Islet precursor cell (in vitro differentiated cells): ENCODE measurements at regions not wholly inside any gene's neighbourhood (a gene's known extent, or its start where the extent isn't known, plus 50 kb on each side); places are given as distances from the start of the nearest gene placed in this dataset.

ENCODE experiments used
- DNase-seq: peaks from one replicate; pipeline ENCODE4 v3.0.0-alpha.2; 2018

DNA sequence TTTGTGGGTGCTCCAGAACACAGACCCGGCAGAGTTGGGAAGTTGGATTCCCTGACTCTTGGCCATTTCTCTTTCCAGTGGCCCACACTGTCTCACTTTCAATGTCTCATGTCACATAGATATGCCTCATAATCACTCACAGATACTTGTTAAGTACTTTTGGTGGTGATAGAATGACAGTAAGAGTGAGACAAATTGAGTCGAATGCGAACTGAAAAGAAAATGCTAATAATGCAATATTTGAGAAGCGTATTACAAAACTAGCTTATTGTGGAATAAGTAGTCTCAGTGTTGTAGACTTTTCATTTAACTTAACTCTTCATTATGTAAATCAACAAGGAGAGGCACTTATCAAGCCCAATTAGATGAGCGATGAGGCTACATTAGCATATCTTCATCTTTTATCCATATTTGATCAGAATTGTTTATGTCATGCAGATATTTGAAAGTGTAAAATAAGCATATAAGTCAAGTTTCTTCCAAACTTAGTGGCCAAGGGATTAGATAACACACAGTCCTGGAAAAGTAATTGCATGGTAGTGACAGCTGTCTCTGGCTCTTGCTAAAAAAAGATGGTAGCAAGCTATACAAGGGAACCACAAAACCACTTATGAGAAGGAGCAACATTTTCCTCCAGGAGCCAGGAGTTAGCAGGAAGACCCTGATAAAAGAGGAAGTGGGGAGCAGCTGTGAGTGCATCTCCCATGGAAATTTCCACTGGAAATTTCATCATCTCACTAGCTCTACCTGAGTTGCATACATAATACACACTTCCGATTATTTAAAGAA lies 243.6 kb downstream of the ARRDC4 start:
- no peak for DNase-seq

DNA sequence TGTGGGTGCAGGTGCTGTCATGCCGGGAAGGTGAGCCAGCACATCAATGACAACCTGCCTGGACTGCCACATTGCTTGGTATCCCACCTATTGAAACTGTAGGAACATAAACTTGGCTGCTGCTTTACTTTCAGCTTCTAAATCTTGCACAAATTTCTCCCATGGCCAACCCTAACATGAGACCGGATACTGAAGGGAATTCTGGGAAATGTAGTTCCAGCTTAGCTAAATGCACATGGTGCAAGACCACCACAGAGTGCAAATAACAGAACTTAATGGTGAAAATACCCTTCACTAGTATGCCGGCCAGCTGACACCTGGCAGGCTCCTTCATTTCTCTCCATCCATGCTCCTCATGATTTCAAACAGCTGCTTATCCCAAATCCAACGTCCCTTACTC lies 247.4 kb downstream of the ARRDC4 start:
- no peak for DNase-seq

DNA sequence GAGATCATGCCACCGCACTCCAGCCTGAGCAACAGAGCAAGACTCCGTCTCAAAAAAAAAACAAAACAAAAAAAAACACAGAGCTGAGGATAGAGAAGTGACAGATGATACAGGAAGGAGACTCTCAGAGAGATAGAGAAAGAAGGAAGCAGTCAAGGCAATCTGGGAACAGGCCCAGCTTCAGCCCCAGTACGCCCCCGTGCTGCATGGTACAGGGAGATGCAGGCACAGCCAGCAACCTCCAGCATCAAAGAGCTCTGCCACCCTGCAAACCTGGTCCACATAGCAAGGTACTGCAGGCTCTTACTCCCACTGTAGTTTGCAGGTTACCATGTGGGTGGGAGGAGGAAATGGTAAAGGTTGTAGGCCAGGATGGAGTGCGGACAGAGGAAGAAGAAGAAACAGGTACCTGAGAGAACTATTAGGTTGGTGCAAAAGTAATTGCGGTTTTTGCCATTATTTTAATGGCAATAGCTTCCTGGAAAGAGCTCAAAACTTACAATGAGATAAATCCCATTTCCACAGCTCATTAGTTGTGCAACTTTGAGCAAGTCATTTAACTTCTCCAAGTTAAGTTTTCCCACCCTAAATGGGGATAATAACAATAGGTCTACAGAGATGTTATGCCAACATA lies 253.0 kb downstream of the ARRDC4 start:
- DNase-seq, result no peak

DNA sequence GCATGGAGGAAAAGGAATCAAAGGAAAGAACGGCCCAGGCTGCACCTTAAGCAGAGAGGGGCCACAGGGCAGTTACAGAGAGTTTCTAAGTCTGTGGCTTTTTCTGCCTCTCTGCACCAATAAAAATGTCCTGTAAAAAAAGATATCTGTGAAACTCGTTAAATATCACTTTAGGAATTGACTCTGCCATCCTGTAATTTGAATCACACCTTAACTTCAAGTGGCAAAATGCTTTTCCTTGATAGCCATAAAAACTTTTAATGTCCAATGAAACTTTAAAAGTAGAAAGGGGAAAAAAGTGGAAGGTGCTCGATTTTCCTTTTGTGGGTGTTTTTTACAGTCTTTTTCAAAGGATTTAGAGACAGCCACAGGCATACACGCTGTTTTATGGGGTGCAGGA lies 255.7 kb downstream of the ARRDC4 start:
- DNase-seq, result no peak

DNA sequence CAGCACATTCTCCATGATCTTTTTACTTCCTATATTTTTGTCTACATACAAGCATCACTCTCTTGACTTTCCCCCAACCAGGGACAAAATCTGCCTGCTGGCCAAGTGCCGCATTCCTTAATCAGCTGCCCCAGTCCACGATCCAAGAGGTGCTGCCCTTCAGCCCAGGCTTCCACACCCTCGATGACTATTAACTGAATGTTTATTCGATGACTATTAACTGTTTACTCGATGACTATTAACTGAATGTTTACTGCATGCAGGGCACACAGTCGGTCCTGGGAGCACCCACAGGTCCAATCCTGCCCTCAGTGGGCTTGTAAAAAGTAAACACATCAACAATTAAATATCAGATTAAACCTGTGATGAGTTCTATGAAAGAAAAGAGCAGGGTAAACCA lies 256.9 kb downstream of the ARRDC4 start:
- no peak for DNase-seq

DNA sequence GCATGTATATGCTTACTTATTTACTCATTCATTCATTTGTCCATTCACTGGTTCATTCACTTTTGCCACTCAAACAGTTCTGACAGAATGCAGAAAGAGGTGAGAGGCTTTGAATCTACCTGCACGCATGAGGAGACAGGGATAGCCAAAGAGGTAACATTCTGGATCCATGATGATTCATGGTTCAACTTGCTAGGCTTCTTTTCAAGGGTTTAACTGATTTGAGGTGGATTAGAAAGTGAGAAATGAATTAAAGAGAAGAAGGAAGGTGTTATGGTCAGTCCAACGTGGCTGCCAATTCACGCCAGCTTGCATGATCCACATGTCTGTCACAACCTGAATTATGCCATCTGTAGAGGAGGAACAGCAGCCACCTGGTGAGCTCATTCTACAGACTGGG lies 260.6 kb downstream of the ARRDC4 start:
- DNase-seq, result no peak

DNA sequence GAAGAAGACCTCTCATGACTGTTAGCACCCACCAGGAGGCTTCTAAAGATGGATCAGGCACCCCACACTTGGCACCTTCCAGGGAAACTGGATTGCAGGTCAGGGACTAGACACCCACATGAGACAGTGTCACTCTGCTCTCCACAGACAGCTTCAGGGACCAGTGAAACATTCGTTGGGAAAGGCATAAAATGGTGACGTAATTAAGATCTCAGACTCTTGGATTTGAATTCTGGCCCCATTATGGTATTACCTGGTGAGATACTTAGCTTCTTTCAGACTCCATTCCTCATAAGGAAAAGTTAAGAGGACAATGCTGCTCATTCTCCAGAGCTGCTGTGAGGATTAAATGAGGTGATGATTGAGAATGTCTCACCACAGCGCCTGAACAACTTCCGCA lies 261.1 kb downstream of the ARRDC4 start:
- no peak for DNase-seq

DNA sequence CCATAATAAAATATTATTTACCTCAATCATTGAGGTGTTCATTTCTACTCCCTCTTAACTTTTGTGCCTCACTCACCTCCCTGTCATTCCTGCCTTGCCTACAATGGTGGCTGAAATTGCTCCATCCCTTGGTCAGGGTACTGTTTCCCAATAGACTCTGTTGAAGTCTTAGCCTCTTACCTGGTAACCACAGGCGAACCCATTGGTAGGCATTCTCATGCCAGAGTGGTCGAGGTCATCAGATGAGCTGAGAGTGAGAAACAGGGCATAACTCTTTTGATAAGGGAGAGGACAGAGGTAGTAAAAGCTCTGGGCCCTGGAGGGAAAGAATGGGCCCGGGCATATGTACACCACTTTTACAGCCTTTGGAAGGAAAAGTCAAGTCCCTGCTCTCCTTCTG lies 265.6 kb downstream of the ARRDC4 start:
- DNase-seq, result no peak

DNA sequence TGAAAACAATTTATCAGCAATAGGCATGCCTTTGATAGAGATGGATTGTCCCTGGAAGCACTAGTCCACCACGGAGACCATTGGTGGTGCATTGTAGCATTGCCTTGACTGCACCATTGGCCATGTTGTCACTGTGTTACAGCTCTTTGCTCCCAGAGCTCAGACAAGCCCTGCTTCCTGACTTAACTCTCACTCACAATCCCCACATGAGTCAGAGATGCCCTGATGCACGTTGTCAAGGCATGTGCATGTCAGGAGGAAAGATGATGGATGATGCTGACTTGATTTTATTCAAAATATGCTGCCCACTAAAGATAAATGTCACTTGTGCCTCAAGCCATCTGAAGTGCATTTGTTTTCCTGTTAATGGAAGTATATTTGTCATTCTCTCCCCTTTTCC lies 266.1 kb downstream of the ARRDC4 start:
- DNase-seq, result no peak

DNA sequence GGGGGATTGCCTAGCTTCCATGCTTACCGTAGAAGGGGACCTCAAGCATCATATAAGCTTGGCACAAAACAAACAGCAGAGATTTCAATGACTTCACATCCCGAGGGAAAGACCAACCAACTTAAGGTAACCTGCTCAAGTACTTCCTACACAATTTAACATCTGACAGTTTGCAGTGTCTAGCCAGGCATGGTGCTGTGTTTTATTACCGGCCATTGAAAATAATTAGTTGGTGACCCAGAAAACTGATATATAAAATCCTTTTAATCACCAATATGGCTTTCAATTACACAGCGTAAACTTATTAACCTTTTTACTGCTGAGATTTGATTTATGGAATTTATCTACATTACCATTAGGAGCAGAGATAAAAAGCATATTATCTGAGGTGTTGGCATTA lies 268.3 kb downstream of the ARRDC4 start:
- DNase-seq, result no peak

DNA sequence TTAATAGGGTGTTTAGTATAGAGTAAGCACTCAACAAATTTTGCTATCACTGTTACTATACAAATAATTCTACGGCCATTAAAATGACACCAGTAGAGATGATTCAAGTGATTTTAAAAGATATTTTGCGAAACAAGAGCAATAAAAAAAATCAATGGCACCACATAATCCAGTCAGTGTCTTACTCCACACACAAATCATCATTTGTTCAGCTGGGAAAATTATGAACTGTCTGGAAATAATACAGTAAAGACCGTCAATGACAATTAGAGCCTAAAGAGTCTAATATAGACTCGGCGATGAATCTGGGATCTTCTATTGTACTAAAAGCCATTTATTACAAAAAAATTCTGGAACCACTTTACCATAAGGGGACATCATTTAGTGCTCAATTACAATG lies 270.5 kb downstream of the ARRDC4 start:
- DNase-seq, result no peak

DNA sequence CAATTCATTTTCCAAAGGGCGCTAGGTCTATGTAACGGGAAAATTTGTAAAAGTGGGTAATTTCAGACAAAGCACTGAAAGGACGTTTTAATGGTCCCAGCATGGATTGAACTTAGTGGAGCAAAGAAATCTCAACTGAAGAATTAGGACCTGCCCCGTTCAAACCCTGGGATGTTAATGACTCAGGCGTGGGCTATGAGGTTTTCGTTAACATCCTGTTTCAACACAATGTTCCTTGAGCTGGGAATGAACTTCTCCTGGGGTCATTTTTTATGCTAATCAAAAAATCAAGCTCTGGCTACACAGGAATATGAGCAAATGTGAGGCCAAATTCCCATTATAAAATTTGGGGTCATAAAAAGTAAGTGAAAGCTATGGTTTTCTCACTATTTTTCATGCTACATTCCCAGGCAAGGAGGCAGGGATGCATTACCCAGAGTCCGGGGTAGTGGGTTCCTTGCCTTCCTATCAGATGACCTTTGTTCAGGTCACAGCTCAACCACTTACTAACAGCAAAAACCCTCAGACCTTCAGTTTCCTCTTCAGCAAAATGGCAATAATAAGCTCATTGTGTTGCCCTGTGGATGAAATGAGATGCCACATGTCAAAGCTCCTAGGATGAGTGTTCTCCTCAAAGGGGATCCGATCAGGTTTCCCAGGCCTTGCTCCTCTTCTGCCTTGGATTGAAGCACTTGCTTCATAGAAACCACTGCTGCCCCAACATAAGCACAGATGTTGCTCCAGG lies 271.4 kb downstream of the ARRDC4 start:
- no peak for DNase-seq

DNA sequence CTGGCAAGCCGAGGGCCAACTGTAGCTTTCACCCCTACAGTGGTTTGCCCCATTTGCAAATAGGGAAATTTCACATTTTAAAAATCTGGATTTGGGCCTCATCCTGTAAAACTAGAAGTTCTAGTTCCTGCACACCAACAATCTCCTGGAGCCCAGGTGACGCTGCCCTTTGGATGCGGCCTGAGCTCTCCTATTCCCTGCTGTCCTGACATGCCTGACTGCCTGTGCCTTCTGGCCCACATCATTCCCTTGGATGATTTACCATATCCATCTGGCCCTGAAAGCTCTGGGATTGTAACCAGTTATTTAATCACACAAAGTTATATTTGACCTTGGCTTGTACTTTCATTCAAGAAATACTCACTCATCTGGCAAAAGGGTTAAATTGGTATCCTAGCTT lies 272.3 kb downstream of the ARRDC4 start:
- no peak for DNase-seq

DNA sequence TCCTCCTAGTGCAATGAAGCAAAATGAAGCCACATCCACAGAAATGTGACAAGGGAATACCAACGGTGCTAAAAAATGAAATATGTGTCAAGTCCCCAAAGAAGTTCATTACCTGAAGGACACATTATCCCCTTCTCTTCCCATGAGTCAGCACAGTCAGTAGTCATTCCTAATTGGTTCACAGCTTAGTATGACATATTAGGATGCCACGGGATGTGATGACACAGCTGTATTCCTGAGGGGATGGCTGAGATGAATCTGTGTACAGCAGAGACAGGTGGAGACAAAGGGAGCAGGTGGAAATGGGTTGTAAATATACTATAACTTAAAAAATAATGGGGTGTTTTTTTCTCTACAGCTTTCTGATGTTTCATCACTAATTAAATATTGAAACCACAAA lies 273.4 kb downstream of the ARRDC4 start:
- no peak for DNase-seq

DNA sequence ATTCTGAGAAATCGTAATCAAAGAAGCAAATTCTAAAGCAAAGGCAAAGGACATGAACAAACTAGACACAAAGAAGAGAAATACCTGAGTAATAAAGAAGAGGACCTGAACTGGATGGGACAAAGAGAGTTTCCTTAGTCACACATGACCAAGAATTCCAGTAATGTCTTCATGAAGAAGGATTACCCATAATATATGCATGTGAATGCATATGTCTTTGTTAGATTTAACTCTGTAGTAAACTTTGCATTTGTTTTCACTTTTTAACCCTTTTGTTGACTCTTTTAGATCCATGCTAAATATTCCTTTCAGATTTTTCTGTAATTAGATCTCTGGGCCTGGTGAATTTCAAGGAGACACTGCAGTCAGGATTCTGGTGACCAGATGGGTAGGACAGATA lies 279.8 kb downstream of the ARRDC4 start:
- no peak for DNase-seq

DNA sequence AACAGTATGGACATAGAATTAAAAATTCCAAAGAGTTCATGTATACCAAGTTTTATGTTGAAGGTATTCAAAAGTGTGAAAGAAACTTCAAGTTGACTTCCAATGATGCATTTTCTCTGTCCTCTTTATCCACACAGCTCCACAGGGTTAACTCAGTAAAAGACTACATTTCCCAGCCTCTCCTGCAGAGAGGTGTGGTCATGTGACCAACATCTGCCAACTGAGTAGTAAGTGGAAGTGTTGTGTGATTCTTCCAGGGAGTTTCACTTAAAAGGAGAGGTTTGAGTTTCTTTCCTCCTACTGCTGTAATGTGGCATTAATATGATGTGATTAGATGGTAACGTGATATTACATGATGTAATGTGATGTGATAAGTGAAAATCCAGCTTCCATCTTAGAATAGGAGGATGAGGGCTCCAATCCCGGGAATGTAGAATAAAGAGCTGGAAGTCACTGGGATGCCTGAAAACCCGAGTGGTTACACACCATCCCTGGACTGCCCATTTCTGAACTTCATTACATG lies 280.6 kb downstream of the ARRDC4 start:
- DNase-seq, result no peak

DNA sequence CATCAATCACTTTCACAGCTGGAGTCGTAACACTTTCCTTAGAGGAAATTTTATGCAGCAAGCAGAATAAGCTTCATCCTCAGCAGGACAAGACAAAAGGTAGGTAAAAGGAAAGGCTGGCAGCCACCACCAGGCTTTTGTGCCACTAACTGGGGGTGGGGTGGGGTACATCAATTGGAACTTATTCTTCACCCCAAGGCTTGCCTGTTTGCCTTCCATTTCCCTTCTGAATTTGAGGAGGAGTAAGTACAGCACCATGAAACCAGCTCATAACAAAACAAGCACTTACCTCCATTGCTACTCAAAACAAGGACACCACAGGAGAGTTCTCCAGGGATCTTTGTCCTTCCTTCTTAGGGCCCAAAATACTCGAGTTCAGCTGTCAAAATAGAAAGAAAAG lies 296.8 kb downstream of the ARRDC4 start:
- no peak for DNase-seq

DNA sequence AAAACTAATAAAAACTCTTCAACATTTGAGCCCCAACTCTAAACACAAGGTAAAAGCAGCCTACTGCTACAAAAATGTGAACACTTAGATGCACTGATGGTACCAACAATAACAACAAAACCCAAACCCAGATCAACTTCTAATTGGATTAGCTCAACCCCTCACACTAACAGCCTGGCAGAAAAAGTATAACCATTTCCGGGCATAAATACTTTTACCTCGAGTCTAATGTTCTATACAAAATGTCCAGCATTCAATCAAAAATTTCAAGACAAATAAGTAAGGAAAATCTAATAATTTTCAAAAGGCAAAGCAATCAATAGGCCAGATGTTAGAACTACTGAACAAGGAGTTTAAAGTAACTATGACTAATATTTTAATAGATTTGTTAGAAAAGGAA lies 303.3 kb downstream of the ARRDC4 start:
- no peak for DNase-seq

DNA sequence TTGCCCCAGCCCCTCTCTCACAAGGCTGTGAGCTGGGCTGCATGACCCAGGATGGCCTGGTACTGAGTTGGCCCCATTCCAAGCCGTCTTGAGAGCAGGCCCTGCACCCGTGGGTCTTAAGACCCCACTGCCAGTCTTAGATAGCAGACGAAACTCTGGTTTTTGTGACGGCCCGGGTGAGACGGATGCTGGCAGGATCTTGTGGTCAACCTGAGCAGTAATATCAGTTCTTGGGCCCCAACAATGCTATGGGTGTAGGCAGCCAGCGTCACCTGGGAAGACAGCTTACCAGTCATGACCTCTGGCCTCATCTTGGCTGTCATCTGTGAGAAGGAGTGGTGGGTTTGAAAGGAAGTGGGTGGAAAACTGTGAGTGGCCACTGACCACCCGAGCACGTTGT lies 305.8 kb downstream of the ARRDC4 start:
- no peak for DNase-seq

DNA sequence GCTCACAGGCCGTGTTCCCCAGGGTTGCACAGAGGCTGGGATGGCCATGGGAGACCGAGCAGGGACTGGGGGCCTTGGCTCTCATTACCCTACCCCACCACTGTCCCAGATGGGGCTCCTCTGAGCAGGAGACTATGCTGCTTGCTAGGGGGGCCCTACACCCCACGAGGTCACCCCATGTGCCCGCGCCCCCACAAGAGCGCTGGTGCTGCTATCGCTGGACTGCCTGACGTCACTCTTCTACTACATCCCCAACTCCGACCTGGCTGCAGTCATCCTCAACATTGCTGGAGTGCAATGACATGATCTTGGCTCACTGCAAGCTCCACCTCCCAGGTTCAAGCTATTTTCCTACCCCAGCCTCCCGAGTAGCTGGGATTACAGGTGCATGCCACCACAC lies 307.7 kb downstream of the ARRDC4 start:
- DNase-seq, result no peak

DNA sequence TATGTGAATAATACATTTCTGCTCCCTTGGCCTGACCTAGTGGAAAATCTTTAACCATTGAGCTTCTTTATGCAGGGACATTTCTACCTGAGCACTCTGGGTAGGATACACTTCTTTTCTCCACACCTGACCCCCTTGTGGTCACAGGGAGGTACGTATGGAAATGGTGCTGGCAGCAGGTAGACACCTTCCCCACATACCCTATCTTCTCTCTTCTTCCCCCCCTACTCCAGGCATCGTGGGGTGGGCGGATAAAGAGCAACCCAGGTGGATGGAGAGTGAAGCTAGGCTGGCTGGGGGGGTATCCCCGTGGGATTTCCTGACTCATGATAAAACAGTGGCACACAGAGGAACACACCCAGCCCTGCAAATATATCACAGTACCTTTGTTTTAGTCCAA lies 312.1 kb downstream of the ARRDC4 start:
- DNase-seq, result no peak

DNA sequence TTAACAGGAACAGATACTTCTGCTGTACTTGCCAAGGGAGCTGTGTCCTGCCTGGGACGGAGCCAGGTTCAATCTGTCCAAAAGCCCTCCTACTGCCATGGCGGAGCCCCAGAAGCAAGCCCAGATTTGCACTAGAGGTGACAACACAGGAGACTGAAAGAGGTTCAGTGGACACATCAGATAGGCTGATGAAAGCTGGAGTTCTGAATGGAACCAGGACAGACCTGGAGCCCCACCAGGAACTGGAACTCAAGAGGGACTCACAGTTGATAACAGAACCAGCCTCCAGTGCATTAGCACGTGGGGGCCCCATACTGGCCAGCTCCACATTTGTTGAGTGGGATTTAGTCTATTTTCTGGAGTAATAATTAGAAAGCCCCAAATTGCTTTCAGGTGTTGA lies 315.5 kb downstream of the ARRDC4 start:
- DNase-seq, result no peak

DNA sequence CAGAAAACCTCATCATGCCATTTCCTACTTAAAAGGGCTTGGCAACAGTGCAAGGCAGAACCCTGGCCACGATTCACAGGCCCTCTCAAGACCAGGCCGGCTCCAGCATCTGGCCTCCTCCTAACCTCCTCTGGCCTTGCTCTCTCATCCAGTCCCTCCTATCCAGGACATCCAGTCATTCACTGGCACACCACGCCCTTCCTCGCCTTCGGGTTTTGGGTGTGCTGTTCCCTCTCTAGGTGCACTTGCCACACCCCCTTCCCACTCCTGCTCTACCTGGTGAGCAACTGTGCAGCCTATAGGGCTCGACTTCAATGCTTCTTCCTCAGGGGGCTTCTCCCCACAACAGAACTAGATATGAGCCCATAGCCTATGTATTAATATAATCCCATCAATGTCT lies 317.1 kb downstream of the ARRDC4 start:
- DNase-seq, result no peak
